Urinary bladder (tissue), 3 donors: ENCODE measurements at regions not wholly inside any gene's neighbourhood (a gene's known extent, or its start where the extent isn't known, plus 50 kb on each side); places are given as distances from the start of the nearest gene placed in this dataset.

ENCODE experiments used
- DNase-seq: peaks from one replicate; pipeline ENCODE4 v3.0.0-alpha.2; 2015; ENCODE audit errors: extremely low spot score
- H3K27ac ChIP-seq: one replicate; pipeline ENCODE4 v1.5.1; 2013; ENCODE audit warnings: low read depth, mild to moderate bottlenecking, moderate library complexity
- H3K36me3 ChIP-seq: one replicate; pipeline ENCODE4 v1.6.1; 2013; ENCODE audit warnings: mild to moderate bottlenecking, moderate library complexity; ENCODE audit not compliant: insufficient read depth
- H3K4me1 ChIP-seq: one replicate; pipeline ENCODE4 v1.6.1; 2013; ENCODE audit warnings: mild to moderate bottlenecking, moderate library complexity; ENCODE audit not compliant: insufficient read depth
- H3K4me3 ChIP-seq: one replicate; pipeline ENCODE4 v1.5.1; 2013; ENCODE audit warnings: low read depth, low read length
- WGBS: extraction: QIAGEN DNeasy Blood & Tissue Kit; methylation state at CpG from one replicate; pipeline ENCODE4 v1.1.7; 2013; 5-methylcytosine and 5-hydroxymethylcytosine counted together
- donor health status: healthy with polysubstance abuse.
- donor health status: healthy.

- H3K4me1 ChIP-seq = no peaks in the 10 kb centered on the region
- H3K4me3 ChIP-seq = no peak overlapping the region
- H3K36me3 ChIP-seq = no peaks in the 10 kb centered on the region
- DNase-seq = no peak
- 94% methylated on average over 6 of the region's 6 CpGs for WGBS
- H3K27ac ChIP-seq = no peak overlapping the region
Observed at GRCh38 chr11:127711748-127712147, 711.2 kb upstream of the KIRREL3 start.

- Histone ChIP-seq H3K36me3 (no peaks in the 10 kb centered on the region), H3K4me1 (no peaks in the 10 kb centered on the region), H3K4me3 (no peak overlapping the region), H3K27ac (no peak overlapping the region)
- WGBS = 79% methylated on average over 1 of the region's 1 CpG
- no peak for DNase-seq
Observed at GRCh38 chr11:127710831-127711230, 710.3 kb upstream of the KIRREL3 start.

GRCh38 chr11:127709960-127710359, 709.4 kb upstream of the KIRREL3 start:
- Histone ChIP-seq H3K4me1 (no peaks in the 10 kb centered on the region), H3K27ac (no peak overlapping the region), H3K36me3 (no peaks in the 10 kb centered on the region), H3K4me3 (no peak overlapping the region)
- DNase-seq = no peak
- 58% methylated on average over 3 of the region's 3 CpGs for WGBS

GRCh38 chr11:127693686-127694085, 693.1 kb upstream of the KIRREL3 start:
- 85% methylated on average over 3 of the region's 3 CpGs for WGBS
- H3K27ac ChIP-seq = no peak overlapping the region
- H3K36me3 ChIP-seq = no peaks in the 10 kb centered on the region
- DNase-seq = no peak
- H3K4me3 ChIP-seq = no peak overlapping the region
- H3K4me1 ChIP-seq = no peaks in the 10 kb centered on the region

- Histone ChIP-seq H3K4me1 (no peaks in the 10 kb centered on the region), H3K4me3 (no peak overlapping the region), H3K27ac (no peak overlapping the region), H3K36me3 (no peaks in the 10 kb centered on the region)
- WGBS = 61% methylated on average over 4 of the region's 4 CpGs
- no peak for DNase-seq
Observed at GRCh38 chr11:127683321-127683720, 682.8 kb upstream of the KIRREL3 start.

GRCh38 chr11:127679816-127680545, 679.4 kb upstream of the KIRREL3 start:
- no peak for DNase-seq
- H3K4me1 ChIP-seq = no peaks in the 10 kb centered on the region
- H3K4me3 ChIP-seq = no peak overlapping the region
- WGBS = 59% methylated on average over 8 of the region's 8 CpGs
- no peak overlapping the region for H3K27ac ChIP-seq
- no peaks in the 10 kb centered on the region for H3K36me3 ChIP-seq

- H3K36me3 ChIP-seq = no peaks in the 10 kb centered on the region
- DNase-seq = no peak
- 87% methylated on average over 2 of the region's 2 CpGs for WGBS
- no peak overlapping the region for H3K27ac ChIP-seq
- H3K4me3 ChIP-seq = no peak overlapping the region
- H3K4me1 ChIP-seq = no peaks in the 10 kb centered on the region
Observed at GRCh38 chr11:127678631-127679030, 678.1 kb upstream of the KIRREL3 start.

GRCh38 chr11:127677660-127678425, 677.3 kb upstream of the KIRREL3 start:
- H3K36me3 ChIP-seq = no peaks in the 10 kb centered on the region
- no peak for DNase-seq
- 95% methylated on average over 4 of the region's 4 CpGs for WGBS

GRCh38 chr11:127675581-127675980, 675.0 kb upstream of the KIRREL3 start:
- Histone ChIP-seq H3K4me3 (no peak overlapping the region), H3K4me1 (no peaks in the 10 kb centered on the region), H3K27ac (no peak overlapping the region), H3K36me3 (no peaks in the 10 kb centered on the region)
- no peak for DNase-seq
- WGBS = 43% methylated on average over 2 of the region's 2 CpGs

More at GRCh38 chr11:127677660-127678425, 677.3 kb upstream of the KIRREL3 start:
- Histone ChIP-seq H3K27ac (no peak overlapping the region), H3K4me1 (no peaks in the 10 kb centered on the region), H3K4me3 (no peak overlapping the region)

GRCh38 chr11:127674754-127675153, 674.2 kb upstream of the KIRREL3 start:
- DNase-seq = no peak
- Histone ChIP-seq H3K27ac (no peak overlapping the region), H3K36me3 (no peaks in the 10 kb centered on the region), H3K4me3 (no peak overlapping the region), H3K4me1 (no peaks in the 10 kb centered on the region)
- 89% methylated on average over 2 of the region's 2 CpGs for WGBS

- Histone ChIP-seq H3K27ac (no peak overlapping the region), H3K4me3 (no peak overlapping the region), H3K4me1 (no peaks in the 10 kb centered on the region), H3K36me3 (no peaks in the 10 kb centered on the region)
- 34% methylated on average over 10 of the region's 10 CpGs for WGBS
- no peak for DNase-seq
Observed at GRCh38 chr11:127670374-127671119, 670.0 kb upstream of the KIRREL3 start.

- Histone ChIP-seq H3K4me1 (no peaks in the 10 kb centered on the region), H3K4me3 (no peak overlapping the region), H3K27ac (no peak overlapping the region), H3K36me3 (no peaks in the 10 kb centered on the region)
- no peak for DNase-seq
- 40% methylated on average over 6 of the region's 6 CpGs for whole genome bisulfite sequencing
Observed at GRCh38 chr11:127656116-127656836, 655.7 kb upstream of the KIRREL3 start.

GRCh38 chr11:127653076-127653475, 652.5 kb upstream of the KIRREL3 start:
- no peak for DNase-seq
- no peaks in the 10 kb centered on the region for H3K36me3 ChIP-seq
- H3K4me3 ChIP-seq = no peak overlapping the region
- no peak overlapping the region for H3K27ac ChIP-seq
- H3K4me1 ChIP-seq = no peaks in the 10 kb centered on the region
- WGBS = 88% methylated on average over 4 of the region's 4 CpGs
